ENCODE measurements at regions not wholly inside any gene's neighbourhood (a gene's known extent, or its start where the extent isn't known, plus 50 kb on each side); places are given as distances from the start of the nearest gene placed in this dataset.

DNA sequence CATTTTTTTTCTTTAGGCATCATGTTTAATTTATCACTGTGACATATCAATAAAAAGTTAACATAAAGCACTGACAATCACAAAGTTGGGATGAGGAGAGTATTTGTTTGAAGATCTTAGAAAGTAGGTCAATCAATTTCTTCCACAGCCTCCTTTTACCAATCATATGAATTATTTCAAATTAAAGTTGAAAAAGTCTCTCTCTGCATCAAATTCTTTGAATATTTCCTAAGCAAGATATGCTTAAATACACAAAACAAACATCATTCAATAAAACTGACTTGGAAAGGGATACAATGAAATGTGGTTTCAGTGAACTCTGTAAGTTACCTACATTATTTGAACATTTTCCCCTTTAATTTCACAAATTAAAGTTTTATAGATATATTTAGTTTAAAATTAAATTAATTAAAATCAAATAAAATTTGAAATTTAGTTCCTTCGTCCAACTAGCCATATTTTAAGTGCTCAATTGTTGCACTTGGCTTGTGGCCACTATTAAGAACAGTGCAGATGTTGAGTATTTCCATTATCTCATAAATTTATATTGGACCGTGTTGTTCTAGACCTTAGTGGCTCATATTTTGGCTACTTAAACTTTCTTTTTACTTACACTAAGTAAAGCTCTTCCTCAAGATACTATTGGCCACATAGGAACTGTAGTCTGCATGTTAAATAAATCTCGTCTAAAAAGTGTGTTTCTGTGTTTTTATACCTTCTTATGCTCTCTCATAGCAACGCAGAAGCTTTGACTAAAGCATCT is 949.7 kb upstream of the NUDT12 start:
- Histone ChIP-seq H3K79me2 (ENCODE audit: insufficient read depth, low read length) (no peaks in the 10 kb centered on the region), H3K4me3 (ENCODE audit: low read depth, low read length, poor library complexity, severe bottlenecking) (no peak overlapping the region), H3K9me3 (ENCODE audit: low read length) (0 out of 2 replicates have a peak, but pooled peaks cover 3% of the 10 kb centered on the region), H3K27me3 (ENCODE audit: insufficient read depth, low read length) (no peaks in the 10 kb centered on the region), H3K4me1 (ENCODE audit: insufficient read depth, low read length, severe bottlenecking) (no peaks in the 10 kb centered on the region), H3K27ac (ENCODE audit: low read depth, low read length, poor library complexity, severe bottlenecking) (no peak overlapping the region), H4K20me1 (ENCODE audit: insufficient read depth, low read length) (no peaks in the 10 kb centered on the region), H3K9ac (ENCODE audit: low read length) (no peak overlapping the region), H3K9me2 (ENCODE audit: low read depth, low read length) (no peaks in the 10 kb centered on the region), H3K4me2 (ENCODE audit: low read length) (no peak overlapping the region), H3F3A (ENCODE audit: insufficient read depth, low read length) (no peaks in the 10 kb centered on the region), H2AFZ (ENCODE audit: low read length) (no peak overlapping the region), H3K36me3 (ENCODE audit: insufficient read depth, low read length) (no peaks in the 10 kb centered on the region)
- no peak for TF ChIP-seq EZH2 (IDR thresholded peaks at IDR 0.05; ENCODE audit: borderline replicate concordance, low read length)
- TF ChIP-seq, protein P1, sequence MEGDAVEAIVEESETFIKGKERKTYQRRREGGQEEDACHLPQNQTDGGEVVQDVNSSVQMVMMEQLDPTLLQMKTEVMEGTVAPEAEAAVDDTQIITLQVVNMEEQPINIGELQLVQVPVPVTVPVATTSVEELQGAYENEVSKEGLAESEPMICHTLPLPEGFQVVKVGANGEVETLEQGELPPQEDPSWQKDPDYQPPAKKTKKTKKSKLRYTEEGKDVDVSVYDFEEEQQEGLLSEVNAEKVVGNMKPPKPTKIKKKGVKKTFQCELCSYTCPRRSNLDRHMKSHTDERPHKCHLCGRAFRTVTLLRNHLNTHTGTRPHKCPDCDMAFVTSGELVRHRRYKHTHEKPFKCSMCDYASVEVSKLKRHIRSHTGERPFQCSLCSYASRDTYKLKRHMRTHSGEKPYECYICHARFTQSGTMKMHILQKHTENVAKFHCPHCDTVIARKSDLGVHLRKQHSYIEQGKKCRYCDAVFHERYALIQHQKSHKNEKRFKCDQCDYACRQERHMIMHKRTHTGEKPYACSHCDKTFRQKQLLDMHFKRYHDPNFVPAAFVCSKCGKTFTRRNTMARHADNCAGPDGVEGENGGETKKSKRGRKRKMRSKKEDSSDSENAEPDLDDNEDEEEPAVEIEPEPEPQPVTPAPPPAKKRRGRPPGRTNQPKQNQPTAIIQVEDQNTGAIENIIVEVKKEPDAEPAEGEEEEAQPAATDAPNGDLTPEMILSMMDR (IDR thresholded peaks at IDR 0.05; ENCODE audit: low read length): no peak

DNA sequence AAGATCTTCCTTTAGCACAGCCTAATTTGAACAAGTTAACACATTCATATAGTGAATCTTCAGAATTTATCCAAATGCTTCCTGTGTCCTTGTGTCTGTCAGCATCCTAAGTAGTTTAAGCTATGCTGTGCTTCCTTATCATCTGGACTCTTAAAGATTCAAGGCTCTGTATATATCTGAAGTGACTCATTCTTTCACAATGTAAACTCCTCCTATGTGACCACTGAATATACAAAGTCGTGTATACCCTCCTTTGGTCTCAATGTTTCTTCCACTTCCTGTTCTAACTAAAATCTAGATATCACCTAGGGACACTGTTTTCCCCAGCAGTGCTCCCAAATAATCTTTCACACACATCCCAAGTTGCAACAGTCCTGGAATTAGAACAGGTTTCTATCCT is 935.7 kb upstream of the NUDT12 start:
- Histone ChIP-seq H3K36me3 (ENCODE audit: insufficient read depth, low read length) (no peaks in the 10 kb centered on the region), H3K4me3 (ENCODE audit: low read depth, low read length, poor library complexity, severe bottlenecking) (no peak overlapping the region), H3K27ac (ENCODE audit: low read depth, low read length, poor library complexity, severe bottlenecking) (no peak overlapping the region), H2AFZ (ENCODE audit: low read length) (no peak overlapping the region), H3K9me3 (ENCODE audit: low read length) (no peaks in the 10 kb centered on the region), H3K4me2 (ENCODE audit: low read length) (no peak overlapping the region), H3K9ac (ENCODE audit: low read length) (no peak overlapping the region), H4K20me1 (ENCODE audit: insufficient read depth, low read length) (no peaks in the 10 kb centered on the region), H3K4me1 (ENCODE audit: insufficient read depth, low read length, severe bottlenecking) (no peaks in the 10 kb centered on the region), H3K27me3 (ENCODE audit: insufficient read depth, low read length) (no peaks in the 10 kb centered on the region), H3F3A (ENCODE audit: insufficient read depth, low read length) (no peaks in the 10 kb centered on the region), H3K79me2 (ENCODE audit: insufficient read depth, low read length) (no peaks in the 10 kb centered on the region), H3K9me2 (ENCODE audit: low read depth, low read length) (no peaks in the 10 kb centered on the region)
- TF ChIP-seq, protein P1 (IDR thresholded peaks at IDR 0.05; ENCODE audit: low read length): no peak
- no peak for TF ChIP-seq EZH2 (IDR thresholded peaks at IDR 0.05; ENCODE audit: borderline replicate concordance, low read length)

- Histone ChIP-seq H3F3A (ENCODE audit: insufficient read depth, low read length) (no peaks in the 10 kb centered on the region), H3K4me3 (ENCODE audit: low read depth, low read length, poor library complexity, severe bottlenecking) (no peak overlapping the region), H3K79me2 (ENCODE audit: insufficient read depth, low read length) (no peaks in the 10 kb centered on the region), H3K9ac (ENCODE audit: low read length) (no peak overlapping the region), H3K27me3 (ENCODE audit: insufficient read depth, low read length) (no peaks in the 10 kb centered on the region), H4K20me1 (ENCODE audit: insufficient read depth, low read length) (no peaks in the 10 kb centered on the region), H3K9me3 (ENCODE audit: low read length) (no peaks in the 10 kb centered on the region), H3K4me1 (ENCODE audit: insufficient read depth, low read length, severe bottlenecking) (no peaks in the 10 kb centered on the region), H3K4me2 (ENCODE audit: low read length) (no peak overlapping the region), H3K36me3 (ENCODE audit: insufficient read depth, low read length) (no peaks in the 10 kb centered on the region), H2AFZ (ENCODE audit: low read length) (no peak overlapping the region), H3K27ac (ENCODE audit: low read depth, low read length, poor library complexity, severe bottlenecking) (no peak overlapping the region), H3K9me2 (ENCODE audit: low read depth, low read length) (no peaks in the 10 kb centered on the region)
- TF ChIP-seq, protein P1 (IDR thresholded peaks at IDR 0.05; ENCODE audit: low read length): no peak
Observed at GRCh38 chr5:104494083-104494482, 931.5 kb upstream of the NUDT12 start.
